Tibial artery (tissue), 4 donors: ENCODE measurements at regions not wholly inside any gene's neighbourhood (a gene's known extent, or its start where the extent isn't known, plus 50 kb on each side); places are given as distances from the start of the nearest gene placed in this dataset.

ENCODE experiments used
- DNase-seq, 2 donors: peaks; one replicate each; pipeline ENCODE4 v3.0.0-alpha.2; 2019
- H3K27ac ChIP-seq, 2 donors: fragments of 200-600 bp; sonication (generic) in 1 of 2; 1 replicate in 1 of 2; 2 replicates in 1 of 2; pipeline ENCODE4 v1.5.1; 2018 to 2019; ENCODE audit warnings: mild to moderate bottlenecking in 1 of 2
- H3K27me3 ChIP-seq, 2 donors: fragments of 200-600 bp; sonication (generic) in 1 of 2; one replicate each; pipeline versions ENCODE4 v1.5.1 to v1.6.0; 2016 to 2019
- H3K36me3 ChIP-seq, 3 donors: fragments of 200-600 bp; sonication (generic) in 2 of 3; one replicate each; pipeline ENCODE4 v1.5.1; 2016 to 2019; ENCODE audit warnings: mild to moderate bottlenecking in 2 of 3
- H3K4me1 ChIP-seq, 4 donors: fragments of 200-600 bp; sonication (generic) in 2 of 4; 1 replicate in 3 of 4; 2 replicates in 1 of 4; pipeline ENCODE4 v1.5.1; 2016 to 2019
- H3K4me3 ChIP-seq, 2 donors: fragments of 200-600 bp; sonication (generic) in 1 of 2; 1 replicate in 1 of 2; 2 replicates in 1 of 2; pipeline ENCODE4 v1.5.1; 2018 to 2019; ENCODE audit warnings: mild to moderate bottlenecking in 2 of 2
- H3K9me3 ChIP-seq, 3 donors: fragments of 200-600 bp; sonication (generic) in 1 of 3; one replicate each; pipeline ENCODE4 v1.5.1; 2016 to 2019
- intact Hi-C: fragments of 100-400 bp; cut with DNase I; formaldehyde crosslinking; loops from one replicate; pipeline ENCODE4 v1.15.0; 2023; ENCODE audit warnings: low total_unique reads
- TF ChIP-seq, protein P1 (sequence below), 2 experiments: fragments of 200-600 bp in 1 of 2; fragments of 450-650 bp in 1 of 2; IDR thresholded peaks; one replicate each; pipeline ENCODE4 v1.5.1; 2017 to 2019; ENCODE audit warnings: antibody characterized with exemption in 2 of 2, mild to moderate bottlenecking in 1 of 2, moderate library complexity in 1 of 2

DNA sequence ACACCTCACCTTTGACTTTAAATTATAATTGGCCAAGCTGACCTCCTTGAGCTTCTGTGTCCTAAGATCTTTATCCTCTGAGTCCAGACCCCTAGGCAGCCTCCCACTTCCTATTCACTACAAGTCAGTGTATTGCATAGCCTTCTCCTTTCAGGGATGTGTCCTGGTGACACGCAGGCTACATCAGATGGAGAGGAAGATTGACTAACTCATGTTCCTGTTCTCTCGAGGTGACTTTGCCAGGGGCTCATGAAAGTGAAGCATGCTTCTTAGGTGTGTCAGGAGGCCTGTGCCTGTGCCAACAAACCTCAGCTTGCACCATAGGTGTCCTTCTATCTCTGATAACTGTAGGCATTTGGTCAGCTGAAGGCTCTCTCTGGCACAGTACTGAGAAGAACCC is 195.7 kb upstream of the HS3ST1 start:
- no peaks in the 10 kb centered on the region for H3K27me3 ChIP-seq
- DNase-seq, result no peak
- intact Hi-C loops, result no loop called here
- H3K4me3 ChIP-seq, result no peak overlapping the region
- no peak overlapping the region for H3K27ac ChIP-seq
- no peaks in the 10 kb centered on the region for H3K4me1 ChIP-seq
- H3K36me3 ChIP-seq, result no peaks in the 10 kb centered on the region
- TF ChIP-seq, protein P1, sequence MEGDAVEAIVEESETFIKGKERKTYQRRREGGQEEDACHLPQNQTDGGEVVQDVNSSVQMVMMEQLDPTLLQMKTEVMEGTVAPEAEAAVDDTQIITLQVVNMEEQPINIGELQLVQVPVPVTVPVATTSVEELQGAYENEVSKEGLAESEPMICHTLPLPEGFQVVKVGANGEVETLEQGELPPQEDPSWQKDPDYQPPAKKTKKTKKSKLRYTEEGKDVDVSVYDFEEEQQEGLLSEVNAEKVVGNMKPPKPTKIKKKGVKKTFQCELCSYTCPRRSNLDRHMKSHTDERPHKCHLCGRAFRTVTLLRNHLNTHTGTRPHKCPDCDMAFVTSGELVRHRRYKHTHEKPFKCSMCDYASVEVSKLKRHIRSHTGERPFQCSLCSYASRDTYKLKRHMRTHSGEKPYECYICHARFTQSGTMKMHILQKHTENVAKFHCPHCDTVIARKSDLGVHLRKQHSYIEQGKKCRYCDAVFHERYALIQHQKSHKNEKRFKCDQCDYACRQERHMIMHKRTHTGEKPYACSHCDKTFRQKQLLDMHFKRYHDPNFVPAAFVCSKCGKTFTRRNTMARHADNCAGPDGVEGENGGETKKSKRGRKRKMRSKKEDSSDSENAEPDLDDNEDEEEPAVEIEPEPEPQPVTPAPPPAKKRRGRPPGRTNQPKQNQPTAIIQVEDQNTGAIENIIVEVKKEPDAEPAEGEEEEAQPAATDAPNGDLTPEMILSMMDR (IDR thresholded peaks at IDR 0.05), result no peak
- H3K9me3 ChIP-seq, result no peaks in the 10 kb centered on the region

GRCh38 chr4:11623726-11624037 is 195.0 kb upstream of the HS3ST1 start:
- H3K4me1 ChIP-seq, result no peaks in the 10 kb centered on the region
- H3K27ac ChIP-seq, result no peak overlapping the region
- H3K27me3 ChIP-seq, result no peaks in the 10 kb centered on the region
- intact Hi-C loops, result no loop called here
- TF ChIP-seq, protein P1 (IDR thresholded peaks at IDR 0.05), result no peak
- H3K36me3 ChIP-seq, result no peaks in the 10 kb centered on the region
- H3K9me3 ChIP-seq, result no peaks in the 10 kb centered on the region
- no peak for DNase-seq
- no peak overlapping the region for H3K4me3 ChIP-seq

DNA sequence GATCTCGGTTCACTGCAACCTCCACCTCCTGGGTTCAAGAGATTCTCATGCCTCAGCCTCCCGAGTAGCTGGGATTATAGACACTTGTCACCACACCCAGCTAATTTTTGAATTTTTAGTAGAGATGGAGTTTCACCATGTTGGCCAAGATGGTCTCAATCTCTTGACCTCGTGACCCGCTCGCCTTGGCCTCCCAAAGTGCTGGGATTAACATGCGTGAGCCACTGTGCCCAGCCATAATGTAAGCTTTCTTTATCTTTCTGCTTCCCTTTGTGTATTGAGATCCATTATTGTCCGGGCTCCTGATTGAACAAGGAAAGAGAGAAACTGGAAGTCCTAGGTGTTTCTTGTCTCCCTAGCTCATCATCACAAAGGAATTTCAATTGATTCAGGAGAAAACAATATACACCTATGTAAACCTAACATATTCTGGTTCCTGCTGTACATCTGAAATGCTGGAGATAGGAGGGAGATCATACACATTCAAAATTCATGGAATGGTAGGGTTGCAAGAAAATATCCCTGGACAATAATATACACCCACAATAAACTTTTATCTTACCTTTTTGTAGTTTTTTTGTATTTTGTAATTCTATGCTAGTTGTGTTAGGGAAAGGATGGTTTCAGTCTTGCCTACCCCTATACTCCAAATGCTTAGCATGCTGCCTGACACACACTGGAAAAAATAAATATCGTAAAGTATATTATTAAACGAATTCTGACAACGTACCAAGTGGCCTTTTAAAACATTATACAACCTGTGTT is 194.4 kb upstream of the HS3ST1 start:
- Histone ChIP-seq H3K27me3 (no peaks in the 10 kb centered on the region), H3K4me3 (no peak overlapping the region), H3K4me1 (no peaks in the 10 kb centered on the region), H3K9me3 (no peaks in the 10 kb centered on the region), H3K36me3 (no peaks in the 10 kb centered on the region), H3K27ac (no peak overlapping the region)
- DNase-seq, result no peak
- TF ChIP-seq, protein P1 (IDR thresholded peaks at IDR 0.05), result no peak
- intact Hi-C loops, result no loop called here

GRCh38 chr4:11620861-11621260 is 192.2 kb upstream of the HS3ST1 start:
- Histone ChIP-seq H3K4me3 (no peak overlapping the region), H3K36me3 (no peaks in the 10 kb centered on the region), H3K4me1 (no peaks in the 10 kb centered on the region), H3K27me3 (no peaks in the 10 kb centered on the region), H3K9me3 (no peaks in the 10 kb centered on the region), H3K27ac (no peak overlapping the region)
- no peak for DNase-seq
- TF ChIP-seq, protein P1 (IDR thresholded peaks at IDR 0.05), result no peak
- intact Hi-C loops, result no loop called here

DNA sequence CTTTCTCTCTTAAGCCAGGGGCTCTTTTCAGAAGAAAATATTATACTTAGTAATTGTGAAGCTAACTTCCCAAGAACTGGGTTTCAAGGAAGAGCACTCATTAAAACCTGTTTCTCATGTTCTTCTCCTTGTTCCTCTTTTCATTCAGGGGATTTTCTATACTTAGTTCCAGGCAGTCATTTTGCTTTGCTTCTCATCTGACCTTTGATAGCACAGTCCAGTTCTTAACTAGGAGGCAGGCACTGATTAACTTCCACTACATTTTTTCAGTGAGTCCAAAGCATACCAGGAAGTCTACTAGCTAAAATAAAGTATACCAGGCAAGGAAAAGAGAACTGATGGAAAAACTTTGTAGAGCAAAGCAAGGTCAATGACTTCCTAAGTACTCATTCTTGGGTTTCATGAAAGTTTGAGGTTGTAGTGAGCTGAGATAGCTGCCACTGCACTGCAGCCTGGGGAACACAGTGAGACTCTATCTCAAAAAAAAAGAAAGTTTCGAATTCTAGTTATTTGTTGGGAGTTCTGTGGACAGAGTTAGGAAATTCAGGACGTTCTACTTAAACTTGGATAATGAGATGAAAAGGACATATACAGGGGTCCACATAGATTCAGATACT is 190.1 kb upstream of the HS3ST1 start:
- H3K36me3 ChIP-seq, result no peaks in the 10 kb centered on the region

More for the DNA sequence above, 190.1 kb upstream of the HS3ST1 start:
- no peak for DNase-seq
- no peaks in the 10 kb centered on the region for H3K4me1 ChIP-seq
- no peaks in the 10 kb centered on the region for H3K27me3 ChIP-seq
- TF ChIP-seq, protein P1 (IDR thresholded peaks at IDR 0.05), result no peak
- H3K27ac ChIP-seq, result no peak overlapping the region
- intact Hi-C loops, result no loop called here
- H3K4me3 ChIP-seq, result no peak overlapping the region
- no peaks in the 10 kb centered on the region for H3K9me3 ChIP-seq
